HepG2 (cell line): ENCODE measurements at regions not wholly inside any gene's neighbourhood (a gene's known extent, or its start where the extent isn't known, plus 50 kb on each side); places are given as distances from the start of the nearest gene placed in this dataset.

Source experiments
- FOXM1 ChIP-seq: sonication (generic); formaldehyde crosslinking; IDR thresholded peaks from 2 replicates; pipeline ENCODE4 v1.5.0; 2020; ENCODE audit warnings: missing genetic modification reagents
- JUN ChIP-seq: sonication (generic); formaldehyde crosslinking; IDR thresholded peaks from 2 replicates; pipeline ENCODE4 v1.4.0; 2020; ENCODE audit warnings: mild to moderate bottlenecking, missing genetic modification reagents
- MAFG ChIP-seq: sonication (generic); formaldehyde crosslinking; IDR thresholded peaks from 2 replicates; pipeline ENCODE4 v1.5.1; 2020; ENCODE audit warnings: mild to moderate bottlenecking, missing genetic modification reagents
- MAZ ChIP-seq, 2 experiments: sonication (generic) in 1 of 2; formaldehyde crosslinking in 1 of 2; IDR thresholded peaks; 2 replicates each; pipeline versions ENCODE4 v1.5.0 to v1.6.1; 2012 to 2020; ENCODE audit warnings: low read depth in 2 of 2, mild to moderate bottlenecking in 2 of 2, borderline replicate concordance in 1 of 2, improper control_type of control experiment in 1 of 2, low read length in 1 of 2, missing genetic modification reagents in 1 of 2, moderate library complexity in 1 of 2
- RFX5 ChIP-seq: IDR thresholded peaks from 2 replicates; pipeline ENCODE4 v1.6.1; 2011; ENCODE audit warnings: low read depth, low read length, improper control_type of control experiment
- ZNF335 ChIP-seq: sonication (generic); formaldehyde crosslinking; IDR thresholded peaks from 2 replicates; pipeline ENCODE4 v1.4.0; 2020; ENCODE audit warnings: missing genetic modification reagents
- ZNF687 ChIP-seq: sonication (generic); formaldehyde crosslinking; IDR thresholded peaks from 2 replicates; pipeline ENCODE4 v1.5.1; 2020; ENCODE audit warnings: mild to moderate bottlenecking, missing genetic modification reagents, moderate library complexity

- no peak for TF ChIP-seq FOXM1 (CRISPR knock-in tag)
- no peak for TF ChIP-seq MAZ (IDR thresholded peaks at IDR 0.05; ENCODE audit: borderline replicate concordance, low read depth, low read length)
- TF ChIP-seq MAZ (CRISPR knock-in tag; IDR thresholded peaks at IDR 0.05; ENCODE audit: low read depth), result no peak
- TF ChIP-seq ZNF335 (CRISPR knock-in tag), result no peak
- TF ChIP-seq RFX5, result no peak
- TF ChIP-seq ZNF687 (CRISPR knock-in tag), result no peak
- TF ChIP-seq MAFG (CRISPR knock-in tag), result no peak
- TF ChIP-seq JUN, result no peak
Observed at GRCh38 chr9:126067031-126067734, 259.4 kb upstream of the MVB12B start.
